Naive thymus-derived CD4-positive, alpha-beta T cell (primary cell): ENCODE measurements at regions not wholly inside any gene's neighbourhood (a gene's known extent, or its start where the extent isn't known, plus 50 kb on each side); places are given as distances from the start of the nearest gene placed in this dataset.

Source experiments
- ATAC-seq: fragments of 150-1000 bp; cut with Tn5 transposase; 2 replicates; pipeline ENCODE4 v1.10.0; 2021; ENCODE audit warnings: mild to moderate bottlenecking, moderate library complexity
- CTCF ChIA-PET: fragments of 350-600 bp; sonication (Branson Sonifier 250); formaldehyde crosslinking; loops from one replicate; lab custom pipeline; 2021; ENCODE audit warnings: antibody characterized with exemption; lab: Charles Lee
- POLR2A ChIA-PET: fragments of 350-600 bp; sonication (Branson Sonifier 250); formaldehyde crosslinking; loops from one replicate; lab custom pipeline; 2021; ENCODE audit warnings: antibody characterized with exemption, inconsistent platforms; lab: Charles Lee
- DNase-seq, 9 donors: peaks; one replicate each; pipeline versions ENCODE4 v3.0.0 to v3.0.0-alpha.2; 2020 to 2022; ENCODE audit warnings: mixed read lengths in 1 of 9
- H3K27ac ChIP-seq: one replicate; pipeline ENCODE4 v1.7.0; 2013; ENCODE audit warnings: mild to moderate bottlenecking, low read depth, low read length, moderate library complexity
- H3K27me3 ChIP-seq, 2 donors: one replicate each; pipeline ENCODE4 v1.7.0; 2013; ENCODE audit warnings: low read length in 2 of 2, mild to moderate bottlenecking in 2 of 2, moderate library complexity in 2 of 2; ENCODE audit not compliant: control insufficient read depth in 2 of 2, insufficient read depth in 2 of 2
- H3K36me3 ChIP-seq, 3 experiments: 1 replicate in 2 of 3; 2 replicates in 1 of 3; pipeline ENCODE4 v1.7.0; 2013; ENCODE audit warnings: low read length in 3 of 3, mild to moderate bottlenecking in 3 of 3, moderate library complexity in 1 of 3; ENCODE audit not compliant: insufficient read depth in 3 of 3, control insufficient read depth in 2 of 3
- H3K4me1 ChIP-seq, 2 donors: one replicate each; pipeline ENCODE4 v1.7.0; 2013; ENCODE audit warnings: low read length in 2 of 2, mild to moderate bottlenecking in 2 of 2, moderate library complexity in 1 of 2; ENCODE audit not compliant: control insufficient read depth in 2 of 2, insufficient read depth in 2 of 2
- H3K4me3 ChIP-seq: 2 replicates; pipeline ENCODE4 v1.7.0; 2013; ENCODE audit warnings: mild to moderate bottlenecking, low read length
- H3K9me3 ChIP-seq, 3 experiments: 1 replicate in 2 of 3; 2 replicates in 1 of 3; pipeline ENCODE4 v1.7.0; 2013; ENCODE audit warnings: low read length in 3 of 3; ENCODE audit not compliant: control insufficient read depth in 2 of 3
- H3K27ac Mint-ChIP-seq, 9 donors: one replicate each; pipeline ENCODE4 v1.8.0; 2020 to 2022; ENCODE audit warnings: mixed read lengths in 9 of 9, mild to moderate bottlenecking in 8 of 9, moderate library complexity in 5 of 9, inconsistent platforms in 2 of 9
- H3K27me3 Mint-ChIP-seq, 5 donors: one replicate each; pipeline ENCODE4 v1.8.0; 2021 to 2022; ENCODE audit warnings: mixed read lengths in 5 of 5, mild to moderate bottlenecking in 1 of 5
- H3K36me3 Mint-ChIP-seq, 5 donors: one replicate each; pipeline ENCODE4 v1.8.0; 2020 to 2022; ENCODE audit warnings: mixed read lengths in 5 of 5, mild to moderate bottlenecking in 3 of 5, inconsistent platforms in 1 of 5
- H3K4me1 Mint-ChIP-seq, 7 donors: one replicate each; pipeline ENCODE4 v1.8.0; 2020 to 2022; ENCODE audit warnings: mixed read lengths in 7 of 7, mild to moderate bottlenecking in 3 of 7, inconsistent platforms in 1 of 7
- H3K4me3 Mint-ChIP-seq, 10 donors: one replicate each; pipeline ENCODE4 v1.8.0; 2020 to 2022; ENCODE audit warnings: mild to moderate bottlenecking in 10 of 10, mixed read lengths in 10 of 10, moderate library complexity in 6 of 10, inconsistent platforms in 2 of 10
- H3K9me3 Mint-ChIP-seq, 11 donors: one replicate each; pipeline ENCODE4 v1.8.0; 2020 to 2022; ENCODE audit warnings: mixed read lengths in 11 of 11, mild to moderate bottlenecking in 4 of 11, inconsistent platforms in 1 of 11, moderate library complexity in 1 of 11
- intact Hi-C, 2 donors: fragments of 100-400 bp; cut with micrococcal nuclease; formaldehyde crosslinking; loops; one replicate each; pipeline ENCODE4 v1.15.1; 2023

DNA sequence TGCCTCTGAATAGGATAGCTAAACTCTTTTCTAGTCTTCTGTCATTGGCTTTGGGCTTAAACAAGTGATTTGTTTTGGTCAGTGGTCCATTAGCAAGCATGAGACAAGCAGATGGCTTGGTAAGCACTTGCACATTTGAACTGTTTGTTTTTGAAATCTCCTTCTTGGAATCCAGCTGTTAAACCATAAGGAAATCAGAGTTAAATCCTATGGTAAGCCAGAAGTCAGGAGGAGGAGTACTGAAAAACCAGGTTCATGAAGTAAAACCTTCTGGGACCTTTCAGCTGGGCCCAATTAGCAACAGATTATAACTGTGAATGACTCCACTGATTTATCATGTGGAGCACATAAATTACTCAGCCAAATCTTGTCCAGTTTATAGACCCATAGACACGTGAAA, 1042.5 kb upstream of the PABPC4L start:
- no peak overlapping the region for H3K27ac ChIP-seq
- POLR2A ChIA-PET, result no interaction called here
- no peaks in the 10 kb centered on the region for H3K36me3 ChIP-seq
- ATAC-seq (no peak), DNase-seq (no peak)
- no peaks in the 10 kb centered on the region for H3K4me1 ChIP-seq
- no peak overlapping the region for H3K27ac Mint-ChIP-seq
- H3K9me3 ChIP-seq, result no peaks in the 10 kb centered on the region
- H3K4me3 Mint-ChIP-seq, result no peak overlapping the region
- H3K36me3 Mint-ChIP-seq, result no peaks in the 10 kb centered on the region
- peaks cover 0 to 12% (median 4%) of the 10 kb centered on the region in 11 donors for H3K9me3 Mint-ChIP-seq
- intact Hi-C loops, result no loop called here
- CTCF ChIA-PET, result no interaction called here
- H3K4me3 ChIP-seq, result no peak overlapping the region
- H3K27me3 ChIP-seq, result no peaks in the 10 kb centered on the region
- H3K27me3 Mint-ChIP-seq, result no peaks in the 10 kb centered on the region
- H3K4me1 Mint-ChIP-seq, result no peaks in the 10 kb centered on the region

- no peak for ATAC-seq
- CTCF ChIA-PET, result no interaction called here
- Mint-ChIP-seq H3K27ac (no peak overlapping the region), H3K4me1 (no peaks in the 10 kb centered on the region), H3K27me3 (no peaks in the 10 kb centered on the region), H3K9me3 (peaks cover 0 to 12% (median 4%) of the 10 kb centered on the region in 11 donors), H3K4me3 (no peak overlapping the region), H3K36me3 (no peaks in the 10 kb centered on the region)
- intact Hi-C loops, result no loop called here
- POLR2A ChIA-PET, result no interaction called here
- H3K27ac ChIP-seq, result no peak overlapping the region
- H3K4me3 ChIP-seq, result no peak overlapping the region
- no peaks in the 10 kb centered on the region for H3K9me3 ChIP-seq
- no peaks in the 10 kb centered on the region for H3K4me1 ChIP-seq
- no peaks in the 10 kb centered on the region for H3K36me3 ChIP-seq
- no peak for DNase-seq
- H3K27me3 ChIP-seq, result no peaks in the 10 kb centered on the region
These were observed 1039.2 kb upstream of the PABPC4L start for GRCh38 chr4:135240796-135241195.

DNA sequence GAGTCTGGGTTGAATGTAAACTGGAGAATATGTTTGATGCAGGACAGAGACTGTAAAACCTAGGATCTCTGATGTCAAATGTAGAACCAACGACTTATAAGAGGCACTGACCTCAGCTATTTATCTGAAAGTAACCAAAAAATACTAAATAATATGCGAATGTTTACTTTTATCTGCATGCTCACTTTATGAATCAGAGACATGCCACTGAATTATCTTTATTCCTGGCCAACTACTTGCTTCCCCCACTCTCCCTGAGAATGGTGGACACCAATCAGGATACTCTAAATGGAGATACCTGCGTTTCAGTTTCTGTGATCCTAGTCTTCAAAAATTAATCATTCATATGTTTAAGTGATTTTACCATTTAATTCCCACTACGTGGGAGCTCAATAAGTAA, 1038.4 kb upstream of the PABPC4L start:
- H3K27ac Mint-ChIP-seq, result no peak overlapping the region
- H3K36me3 Mint-ChIP-seq, result no peaks in the 10 kb centered on the region
- H3K4me1 Mint-ChIP-seq, result no peaks in the 10 kb centered on the region
- intact Hi-C loops, result no loop called here
- H3K27me3 ChIP-seq, result no peaks in the 10 kb centered on the region
- no peak overlapping the region for H3K27ac ChIP-seq
- no peaks in the 10 kb centered on the region for H3K36me3 ChIP-seq
- H3K4me3 ChIP-seq, result no peak overlapping the region
- H3K27me3 Mint-ChIP-seq, result no peaks in the 10 kb centered on the region
- H3K9me3 Mint-ChIP-seq, result peaks cover 0 to 12% (median 4%) of the 10 kb centered on the region in 11 donors
- DNase-seq (no peak), ATAC-seq (no peak)
- POLR2A ChIA-PET, result no interaction called here
- CTCF ChIA-PET, result no interaction called here
- H3K4me3 Mint-ChIP-seq, result no peak overlapping the region
- no peaks in the 10 kb centered on the region for H3K9me3 ChIP-seq
- no peaks in the 10 kb centered on the region for H3K4me1 ChIP-seq

- Histone ChIP-seq H3K36me3 (no peaks in the 10 kb centered on the region), H3K27ac (no peak overlapping the region), H3K27me3 (no peaks in the 10 kb centered on the region), H3K9me3 (no peaks in the 10 kb centered on the region), H3K4me1 (no peaks in the 10 kb centered on the region), H3K4me3 (no peak overlapping the region)
- DNase-seq (no peak), ATAC-seq (no peak)
- no peak overlapping the region for H3K4me3 Mint-ChIP-seq
- POLR2A ChIA-PET, result no interaction called here
- intact Hi-C loops, result no loop called here
- no peaks in the 10 kb centered on the region for H3K4me1 Mint-ChIP-seq
- no peaks in the 10 kb centered on the region for H3K27me3 Mint-ChIP-seq
- CTCF ChIA-PET, result no interaction called here
- H3K27ac Mint-ChIP-seq, result no peak overlapping the region
- no peaks in the 10 kb centered on the region for H3K36me3 Mint-ChIP-seq
- peaks cover 0 to 16% (median 4%) of the 10 kb centered on the region in 11 donors for H3K9me3 Mint-ChIP-seq
These were observed 1037.4 kb upstream of the PABPC4L start for GRCh38 chr4:135238940-135239339.

DNA sequence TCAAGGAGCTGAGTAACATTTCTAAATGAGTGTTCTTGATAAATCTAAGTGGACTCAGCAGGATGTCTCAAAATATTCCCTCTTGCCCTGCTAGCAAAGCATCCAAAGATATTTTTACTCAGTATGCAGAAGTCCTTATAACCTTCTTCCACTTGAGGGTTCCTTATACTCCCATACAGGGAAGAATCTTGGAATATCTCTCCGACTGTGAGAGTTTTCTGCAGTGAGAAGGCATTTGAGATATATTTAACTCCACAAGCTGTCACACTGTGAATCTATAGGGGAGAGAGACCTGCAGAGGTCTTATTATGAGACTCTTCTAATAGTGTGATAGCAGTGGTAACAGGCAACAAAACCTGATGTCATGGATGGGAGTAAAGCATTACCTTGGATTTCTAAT, 1034.5 kb upstream of the PABPC4L start:
- ChIA-PET POLR2A (no interaction called here), CTCF (no interaction called here)
- DNase-seq (no peak), ATAC-seq (no peak)
- peaks cover 0 to 16% (median 0%) of the 10 kb centered on the region in 11 donors for H3K9me3 Mint-ChIP-seq
- no peaks in the 10 kb centered on the region for H3K4me1 Mint-ChIP-seq
- no peak overlapping the region for H3K27ac ChIP-seq
- no peaks in the 10 kb centered on the region for H3K27me3 ChIP-seq
- no peak overlapping the region for H3K27ac Mint-ChIP-seq
- no peaks in the 10 kb centered on the region for H3K4me1 ChIP-seq
- no peaks in the 10 kb centered on the region for H3K27me3 Mint-ChIP-seq
- intact Hi-C loops, result no loop called here
- no peak overlapping the region for H3K4me3 Mint-ChIP-seq
- no peak overlapping the region for H3K4me3 ChIP-seq
- H3K36me3 Mint-ChIP-seq, result no peaks in the 10 kb centered on the region
- no peaks in the 10 kb centered on the region for H3K9me3 ChIP-seq
- no peaks in the 10 kb centered on the region for H3K36me3 ChIP-seq

GRCh38 chr4:135227842-135228241, 1026.3 kb upstream of the PABPC4L start:
- Histone ChIP-seq H3K27ac (no peak overlapping the region), H3K4me1 (no peaks in the 10 kb centered on the region), H3K27me3 (no peaks in the 10 kb centered on the region), H3K36me3 (no peaks in the 10 kb centered on the region), H3K4me3 (no peak overlapping the region), H3K9me3 (no peaks in the 10 kb centered on the region)
- ChIA-PET CTCF (no interaction called here), POLR2A (no interaction called here)
- H3K36me3 Mint-ChIP-seq, result no peaks in the 10 kb centered on the region
- H3K4me3 Mint-ChIP-seq, result no peak overlapping the region
- ATAC-seq (no peak), DNase-seq (no peak)
- no peak overlapping the region for H3K27ac Mint-ChIP-seq
- H3K27me3 Mint-ChIP-seq, result no peaks in the 10 kb centered on the region
- intact Hi-C loops, result no loop called here
- no peaks in the 10 kb centered on the region for H3K4me1 Mint-ChIP-seq
- peaks cover 0 to 27% (median 2%) of the 10 kb centered on the region in 11 donors for H3K9me3 Mint-ChIP-seq

GRCh38 chr4:135225551-135225950, 1024.0 kb upstream of the PABPC4L start:
- DNase-seq (no peak), ATAC-seq (no peak)
- H3K27ac ChIP-seq, result no peak overlapping the region
- H3K27me3 Mint-ChIP-seq, result no peaks in the 10 kb centered on the region
- H3K27ac Mint-ChIP-seq, result no peak overlapping the region
- H3K9me3 Mint-ChIP-seq, result peaks cover 0 to 27% (median 2%) of the 10 kb centered on the region in 11 donors
- no peaks in the 10 kb centered on the region for H3K27me3 ChIP-seq
- H3K4me1 ChIP-seq, result no peaks in the 10 kb centered on the region
- no peaks in the 10 kb centered on the region for H3K4me1 Mint-ChIP-seq
- no peaks in the 10 kb centered on the region for H3K36me3 ChIP-seq
- H3K36me3 Mint-ChIP-seq, result no peaks in the 10 kb centered on the region
- CTCF ChIA-PET, result no interaction called here
- no peak overlapping the region for H3K4me3 ChIP-seq
- H3K9me3 ChIP-seq, result no peaks in the 10 kb centered on the region
- POLR2A ChIA-PET, result no interaction called here
- H3K4me3 Mint-ChIP-seq, result no peak overlapping the region
- intact Hi-C loops, result no loop called here
